Suppressor macrophage (primary cell): ENCODE measurements at regions not wholly inside any gene's neighbourhood (a gene's known extent, or its start where the extent isn't known, plus 50 kb on each side); places are given as distances from the start of the nearest gene placed in this dataset.

Experiments
- DNase-seq, 4 experiments: peaks; one replicate each; pipeline ENCODE4 v3.0.0-alpha.2; 2020 to 2022

DNA sequence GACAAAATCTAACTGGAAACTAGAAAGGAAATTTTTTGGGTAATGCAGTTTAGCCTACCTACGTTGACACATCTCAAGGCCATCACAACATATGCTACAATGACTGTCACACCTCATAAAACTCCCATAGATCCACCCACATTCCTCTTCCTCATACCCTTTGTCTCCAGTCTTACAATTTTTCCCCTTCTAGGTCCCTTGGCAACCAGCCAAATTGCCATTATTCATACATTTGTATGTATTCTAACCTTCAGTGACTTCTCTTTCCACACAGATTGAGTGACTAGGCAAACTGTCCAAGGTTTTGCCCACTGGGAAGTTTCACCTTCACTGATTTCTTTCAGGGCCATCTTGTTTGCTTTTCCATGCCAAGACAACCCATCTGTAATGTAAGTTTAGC lies 100.5 kb upstream of the TPK1 start:
- no peak for DNase-seq

DNA sequence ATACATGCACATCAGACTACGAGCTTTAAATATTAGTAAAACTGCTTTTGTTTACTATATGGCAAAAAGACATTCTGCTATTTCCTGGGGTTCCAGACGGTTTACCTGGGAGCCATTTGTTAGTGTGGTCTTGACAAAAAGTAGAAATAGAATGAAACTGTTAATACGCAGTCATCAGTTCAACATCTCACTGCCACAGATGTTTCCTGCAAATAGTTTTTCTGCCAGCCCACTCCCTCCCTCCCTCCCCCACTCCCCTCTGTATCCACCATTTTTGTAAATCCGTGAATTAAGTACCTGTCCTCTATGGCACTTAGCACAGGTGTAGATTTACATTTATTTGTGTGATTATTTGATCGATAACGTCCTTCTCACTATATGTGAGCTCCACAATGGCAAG lies 74.6 kb upstream of the TPK1 start:
- DNase-seq: no peak

- DNase-seq: no peak
These were observed 73.2 kb upstream of the TPK1 start for GRCh38 chr7:144908943-144909556.

- DNase-seq: peak in 1 of 4 experiments; percentile 1
These were observed 72.5 kb upstream of the TPK1 start for GRCh38 chr7:144908324-144908723.

- DNase-seq: no peak
These were observed 71.7 kb upstream of the TPK1 start for GRCh38 chr7:144907577-144907976.

DNA sequence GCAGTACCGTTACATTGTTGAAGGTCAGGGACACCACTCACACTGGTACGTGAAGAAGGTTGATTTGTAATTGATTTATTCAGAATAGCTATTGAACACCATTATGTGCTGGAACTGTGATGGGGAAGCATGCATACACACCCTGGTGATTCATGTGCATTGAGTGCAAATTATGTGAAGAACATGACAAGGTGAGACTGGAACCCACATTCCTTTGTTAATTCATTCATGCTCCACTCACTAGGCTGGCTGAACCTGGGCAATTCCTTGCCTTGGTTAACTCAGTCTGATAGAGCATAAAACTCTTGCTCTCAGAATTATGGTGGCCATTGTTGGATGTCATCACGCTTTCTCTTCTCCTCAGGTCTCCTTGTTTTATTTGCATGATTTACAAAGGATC lies 67.3 kb upstream of the TPK1 start:
- DNase-seq: no peak

- DNase-seq: no peak
These were observed 56.9 kb upstream of the TPK1 start for GRCh38 chr7:144892761-144893160.
